ENCODE measurements at regions not wholly inside any gene's neighbourhood (a gene's known extent, or its start where the extent isn't known, plus 50 kb on each side); places are given as distances from the start of the nearest gene placed in this dataset.

DNA sequence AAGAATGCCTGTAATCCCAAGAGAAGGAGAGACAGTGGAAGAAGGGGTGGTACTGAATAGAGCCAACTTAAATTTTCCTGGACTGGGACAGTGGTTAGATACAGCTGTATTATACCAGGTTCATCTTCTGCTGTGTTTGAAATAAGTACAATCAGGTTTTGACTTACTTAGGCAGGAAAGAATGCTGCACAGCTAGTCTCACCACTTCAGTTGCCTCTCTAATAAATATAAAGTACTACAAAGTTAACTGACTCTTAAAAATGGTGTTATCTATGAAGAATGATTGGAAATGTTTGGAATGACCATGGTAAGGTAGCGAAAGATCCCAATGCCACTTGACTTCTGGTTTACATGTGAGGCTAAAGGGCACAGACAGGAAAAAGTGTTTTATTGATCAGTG, 652.1 kb downstream of the NOVA1 start:
- Histone ChIP-seq H3K36me3 (ENCODE audit: insufficient read depth, low read length) (no peaks in the 10 kb centered on the region), H3K27me3 (ENCODE audit: insufficient read depth, low read length) (no peaks in the 10 kb centered on the region), H3K4me1 (ENCODE audit: insufficient read depth, low read length) (no peaks in the 10 kb centered on the region), H4K20me1 (ENCODE audit: insufficient read depth, low read length) (no peaks in the 10 kb centered on the region), H3K4me3 (ENCODE audit: insufficient read depth, low read length) (no peak overlapping the region), H3K9me3 (ENCODE audit: low read depth, low read length) (no peaks in the 10 kb centered on the region), H3K27ac (ENCODE audit: low read depth, low read length) (no peak overlapping the region), H2AFZ (ENCODE audit: low read length) (no peak overlapping the region), H3K4me2 (ENCODE audit: insufficient read depth, low read length) (no peak overlapping the region), H3K79me2 (ENCODE audit: insufficient read depth, low read length) (no peaks in the 10 kb centered on the region)
- DNase-seq (ENCODE audit: insufficient read length, low spot score, missing footprints), result no peak
- TF ChIP-seq CTCF (IDR thresholded peaks at IDR 0.05; ENCODE audit: extremely low read depth, low read depth, low read length), result no peak

DNA sequence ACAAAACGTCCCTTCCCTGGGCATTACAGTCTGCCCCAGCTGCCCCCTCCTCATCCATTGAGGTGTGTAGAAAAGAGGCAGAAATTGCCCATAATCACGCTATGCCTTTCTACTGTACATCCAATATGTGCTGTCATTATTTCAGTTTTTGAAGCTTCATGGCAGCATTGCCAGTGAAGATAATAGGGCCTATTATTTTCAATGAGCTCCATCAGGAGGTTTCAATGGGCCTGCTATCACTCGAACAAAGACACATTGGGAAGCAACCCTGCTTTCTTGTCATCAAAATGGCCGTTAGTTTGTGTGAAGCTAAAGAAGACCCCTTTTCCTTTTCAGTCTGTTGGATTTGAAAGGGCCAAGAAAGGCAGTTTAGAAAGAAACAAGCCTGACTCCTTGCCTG, 653.8 kb downstream of the NOVA1 start:
- TF ChIP-seq CTCF (IDR thresholded peaks at IDR 0.05; ENCODE audit: extremely low read depth, low read depth, low read length), result no peak
- no peaks in the 10 kb centered on the region for H3K36me3 ChIP-seq (ENCODE audit: insufficient read depth, low read length)
- H3K4me3 ChIP-seq (ENCODE audit: insufficient read depth, low read length), result no peak overlapping the region
- H3K79me2 ChIP-seq (ENCODE audit: insufficient read depth, low read length), result no peaks in the 10 kb centered on the region
- H3K4me1 ChIP-seq (ENCODE audit: insufficient read depth, low read length), result no peaks in the 10 kb centered on the region
- no peak for DNase-seq (ENCODE audit: insufficient read length, low spot score, missing footprints)
- H3K4me2 ChIP-seq (ENCODE audit: insufficient read depth, low read length), result no peak overlapping the region
- no peaks in the 10 kb centered on the region for H3K27me3 ChIP-seq (ENCODE audit: insufficient read depth, low read length)
- no peaks in the 10 kb centered on the region for H4K20me1 ChIP-seq (ENCODE audit: insufficient read depth, low read length)
- H3K27ac ChIP-seq (ENCODE audit: low read depth, low read length), result no peak overlapping the region
- no peak overlapping the region for H2AFZ ChIP-seq (ENCODE audit: low read length)
- no peaks in the 10 kb centered on the region for H3K9me3 ChIP-seq (ENCODE audit: low read depth, low read length)

- Histone ChIP-seq H3K27ac (ENCODE audit: low read depth, low read length) (no peak overlapping the region), H3K36me3 (ENCODE audit: insufficient read depth, low read length) (no peaks in the 10 kb centered on the region), H3K4me3 (ENCODE audit: insufficient read depth, low read length) (no peak overlapping the region), H3K4me2 (ENCODE audit: insufficient read depth, low read length) (no peak overlapping the region), H3K79me2 (ENCODE audit: insufficient read depth, low read length) (no peaks in the 10 kb centered on the region), H3K4me1 (ENCODE audit: insufficient read depth, low read length) (no peaks in the 10 kb centered on the region), H2AFZ (ENCODE audit: low read length) (no peak overlapping the region), H3K9me3 (ENCODE audit: low read depth, low read length) (no peaks in the 10 kb centered on the region), H4K20me1 (ENCODE audit: insufficient read depth, low read length) (no peaks in the 10 kb centered on the region), H3K27me3 (ENCODE audit: insufficient read depth, low read length) (no peaks in the 10 kb centered on the region)
- DNase-seq (ENCODE audit: insufficient read length, low spot score, missing footprints), result no peak
- TF ChIP-seq CTCF (IDR thresholded peaks at IDR 0.05; ENCODE audit: extremely low read depth, low read depth, low read length), result no peak
Measured at GRCh38 chr14:25943329-25943728, 654.5 kb downstream of the NOVA1 start.

- no peaks in the 10 kb centered on the region for H3K9me3 ChIP-seq (ENCODE audit: low read depth, low read length)
- no peaks in the 10 kb centered on the region for H3K4me1 ChIP-seq (ENCODE audit: insufficient read depth, low read length)
- no peaks in the 10 kb centered on the region for H3K27me3 ChIP-seq (ENCODE audit: insufficient read depth, low read length)
- no peaks in the 10 kb centered on the region for H4K20me1 ChIP-seq (ENCODE audit: insufficient read depth, low read length)
- no peaks in the 10 kb centered on the region for H3K79me2 ChIP-seq (ENCODE audit: insufficient read depth, low read length)
- H3K4me2 ChIP-seq (ENCODE audit: insufficient read depth, low read length), result no peak overlapping the region
- TF ChIP-seq CTCF (IDR thresholded peaks at IDR 0.05; ENCODE audit: extremely low read depth, low read depth, low read length), result no peak
- DNase-seq (ENCODE audit: insufficient read length, low spot score, missing footprints), result no peak
- H3K4me3 ChIP-seq (ENCODE audit: insufficient read depth, low read length), result no peak overlapping the region
- no peak overlapping the region for H3K27ac ChIP-seq (ENCODE audit: low read depth, low read length)
- no peak overlapping the region for H2AFZ ChIP-seq (ENCODE audit: low read length)
- H3K36me3 ChIP-seq (ENCODE audit: insufficient read depth, low read length), result no peaks in the 10 kb centered on the region
Measured at GRCh38 chr14:25942090-25942489, 655.7 kb downstream of the NOVA1 start.
